RPMI7951 (cell line): ENCODE measurements at regions not wholly inside any gene's neighbourhood (a gene's known extent, or its start where the extent isn't known, plus 50 kb on each side); places are given as distances from the start of the nearest gene placed in this dataset.

Experiments
- DNase-seq: peaks from one replicate; pipeline ENCODE4 v3.0.0-alpha.2; 2012; ENCODE audit warnings: low read depth

- no peak for DNase-seq
Measured at GRCh38 chr5:113800686-113801085, 287.2 kb downstream of the YTHDC2 start.

GRCh38 chr5:113804264-113804663, 290.8 kb downstream of the YTHDC2 start:
- DNase-seq: no peak

GRCh38 chr5:113804943-113805342, 291.4 kb downstream of the YTHDC2 start:
- no peak for DNase-seq

GRCh38 chr5:113806250-113806649, 292.8 kb downstream of the YTHDC2 start:
- peak; percentile 19 for DNase-seq

- DNase-seq: peak; percentile 2
Measured at GRCh38 chr5:113806904-113807303, 293.4 kb downstream of the YTHDC2 start.

GRCh38 chr5:113807427-113807991, 294.0 kb downstream of the YTHDC2 start:
- DNase-seq: peak; percentile 23

GRCh38 chr5:113808956-113809355, 295.5 kb downstream of the YTHDC2 start:
- DNase-seq: no peak

- DNase-seq: no peak
Measured at GRCh38 chr5:113809626-113810025, 296.1 kb downstream of the YTHDC2 start.

GRCh38 chr5:113813466-113813865, 300.0 kb downstream of the YTHDC2 start:
- DNase-seq: no peak

GRCh38 chr5:113817683-113818082, 304.2 kb downstream of the YTHDC2 start:
- no peak for DNase-seq

GRCh38 chr5:113823696-113824095, 310.2 kb downstream of the YTHDC2 start:
- DNase-seq: no peak

GRCh38 chr5:113824307-113824706, 310.8 kb downstream of the YTHDC2 start:
- DNase-seq: no peak

- DNase-seq: no peak
Measured at GRCh38 chr5:113825176-113825575, 311.7 kb downstream of the YTHDC2 start.

GRCh38 chr5:113846941-113847340, 333.4 kb downstream of the YTHDC2 start:
- no peak for DNase-seq

GRCh38 chr5:113864437-113864836, 350.9 kb downstream of the YTHDC2 start:
- DNase-seq: no peak

- DNase-seq: no peak
Measured at GRCh38 chr5:113866763-113867162, 353.3 kb downstream of the YTHDC2 start.

GRCh38 chr5:113869611-113870010, 356.1 kb downstream of the YTHDC2 start:
- DNase-seq: no peak

- no peak for DNase-seq
Measured at GRCh38 chr5:113871972-113872371, 358.5 kb downstream of the YTHDC2 start.

- DNase-seq: no peak
Measured at GRCh38 chr5:113875096-113875495, 361.6 kb downstream of the YTHDC2 start.

GRCh38 chr5:113891491-113891890, 378.0 kb downstream of the YTHDC2 start:
- no peak for DNase-seq

- no peak for DNase-seq
Measured at GRCh38 chr5:113896789-113897188, 383.3 kb downstream of the YTHDC2 start.

- DNase-seq: no peak
Measured at GRCh38 chr5:113897748-113898147, 384.3 kb downstream of the YTHDC2 start.

GRCh38 chr5:113900141-113900540, 386.6 kb downstream of the YTHDC2 start:
- DNase-seq: no peak

- DNase-seq: no peak
Measured at GRCh38 chr5:113900816-113901215, 387.3 kb downstream of the YTHDC2 start.
